Astrocyte (in vitro differentiated cells and primary cell): ENCODE measurements at regions not wholly inside any gene's neighbourhood (a gene's known extent, or its start where the extent isn't known, plus 50 kb on each side); places are given as distances from the start of the nearest gene placed in this dataset.

ENCODE experiments used
- CTCF ChIP-seq: IDR thresholded peaks from 2 replicates; pipeline ENCODE4 v1.5.1; 2011; ENCODE audit warnings: low read depth, mild to moderate bottlenecking, inconsistent platforms, low read length, moderate library complexity; ENCODE audit not compliant: insufficient read depth
- EZH2 ChIP-seq: IDR thresholded peaks from 2 replicates; pipeline ENCODE4 v1.6.1; 2012; ENCODE audit warnings: mild to moderate bottlenecking, low read length, inconsistent platforms; ENCODE audit not compliant: insufficient read depth

DNA sequence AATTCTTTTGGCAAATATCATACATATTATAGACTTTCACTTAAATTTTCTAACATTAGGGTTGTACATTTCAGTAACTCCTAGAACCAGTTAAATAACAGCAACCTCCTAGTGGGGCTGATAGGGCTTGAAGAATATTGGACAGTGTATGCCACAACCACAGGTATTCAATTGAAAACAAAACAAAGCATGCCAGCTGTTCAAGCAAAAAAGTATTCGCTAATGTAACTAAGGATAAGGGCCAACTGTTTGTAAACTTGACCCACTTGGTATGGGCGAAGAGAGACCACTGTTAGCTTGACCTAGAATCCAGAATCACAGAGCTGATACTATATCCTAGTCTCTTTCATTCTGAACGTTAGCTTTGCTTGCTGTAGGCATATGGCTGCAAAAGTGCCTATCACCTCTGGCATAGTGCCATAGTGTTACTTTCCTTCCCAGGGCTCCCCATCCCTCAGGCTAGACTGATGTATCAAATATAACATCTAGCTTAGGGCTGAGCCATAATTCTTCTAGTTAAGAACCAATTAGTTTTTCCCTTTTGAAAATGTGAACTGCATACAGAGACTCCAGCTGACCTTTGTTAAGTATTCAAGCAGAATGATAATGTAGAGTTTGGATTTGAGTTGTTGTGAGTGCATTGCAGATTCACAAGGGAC lies 458.8 kb upstream of the NRXN1 start:
- no peak for TF ChIP-seq CTCF
- no peak for TF ChIP-seq EZH2
